ENCODE measurements at regions not wholly inside any gene's neighbourhood (a gene's known extent, or its start where the extent isn't known, plus 50 kb on each side); places are given as distances from the start of the nearest gene placed in this dataset.

DNA sequence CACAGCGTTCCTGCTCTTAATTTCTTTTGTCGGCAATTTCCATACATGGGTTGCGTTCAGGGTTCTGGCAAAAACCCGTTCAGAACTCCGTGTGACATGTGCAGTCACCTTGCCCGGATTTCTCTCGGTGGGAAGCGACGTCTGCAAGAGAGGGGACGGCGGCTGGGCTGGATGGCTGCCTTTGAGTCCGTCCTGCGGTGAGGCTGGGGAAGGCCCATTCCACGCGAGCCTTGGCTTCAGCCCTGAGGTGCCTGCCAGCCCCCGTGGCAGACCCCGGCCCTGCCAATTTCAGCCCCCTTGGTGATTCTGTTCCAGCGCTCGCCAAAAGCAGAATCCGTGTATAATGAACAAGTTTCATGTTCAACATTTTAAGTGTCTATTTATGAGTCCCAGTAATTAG lies 72.6 kb upstream of the TSHZ3 start:
- no peak for TF ChIP-seq CSDC2 (CRISPR knock-in tag; IDR thresholded peaks at IDR 0.05)
- TF ChIP-seq OSR1 (CRISPR knock-in tag; IDR thresholded peaks at IDR 0.05): no peak
- TF ChIP-seq BACH2 (CRISPR knock-in tag; IDR thresholded peaks at IDR 0.05; ENCODE audit: borderline replicate concordance): no peak
- TF ChIP-seq SNAI2 (CRISPR knock-in tag; IDR thresholded peaks at IDR 0.05): no peak
- no peak for TF ChIP-seq RARB (CRISPR knock-in tag; IDR thresholded peaks at IDR 0.05)
- TF ChIP-seq ZNF8 (CRISPR knock-in tag; IDR thresholded peaks at IDR 0.05): no peak
- TF ChIP-seq ZC3H10 (CRISPR knock-in tag; IDR thresholded peaks at IDR 0.05): no peak
- TF ChIP-seq TCF4 (CRISPR knock-in tag; IDR thresholded peaks at IDR 0.05; ENCODE audit: borderline replicate concordance): no peak
- TF ChIP-seq TOX (CRISPR knock-in tag; IDR thresholded peaks at IDR 0.05; ENCODE audit: borderline replicate concordance): no peak
- TF ChIP-seq ZFP3 (CRISPR knock-in tag; IDR thresholded peaks at IDR 0.05): no peak
- TF ChIP-seq, protein P1, sequence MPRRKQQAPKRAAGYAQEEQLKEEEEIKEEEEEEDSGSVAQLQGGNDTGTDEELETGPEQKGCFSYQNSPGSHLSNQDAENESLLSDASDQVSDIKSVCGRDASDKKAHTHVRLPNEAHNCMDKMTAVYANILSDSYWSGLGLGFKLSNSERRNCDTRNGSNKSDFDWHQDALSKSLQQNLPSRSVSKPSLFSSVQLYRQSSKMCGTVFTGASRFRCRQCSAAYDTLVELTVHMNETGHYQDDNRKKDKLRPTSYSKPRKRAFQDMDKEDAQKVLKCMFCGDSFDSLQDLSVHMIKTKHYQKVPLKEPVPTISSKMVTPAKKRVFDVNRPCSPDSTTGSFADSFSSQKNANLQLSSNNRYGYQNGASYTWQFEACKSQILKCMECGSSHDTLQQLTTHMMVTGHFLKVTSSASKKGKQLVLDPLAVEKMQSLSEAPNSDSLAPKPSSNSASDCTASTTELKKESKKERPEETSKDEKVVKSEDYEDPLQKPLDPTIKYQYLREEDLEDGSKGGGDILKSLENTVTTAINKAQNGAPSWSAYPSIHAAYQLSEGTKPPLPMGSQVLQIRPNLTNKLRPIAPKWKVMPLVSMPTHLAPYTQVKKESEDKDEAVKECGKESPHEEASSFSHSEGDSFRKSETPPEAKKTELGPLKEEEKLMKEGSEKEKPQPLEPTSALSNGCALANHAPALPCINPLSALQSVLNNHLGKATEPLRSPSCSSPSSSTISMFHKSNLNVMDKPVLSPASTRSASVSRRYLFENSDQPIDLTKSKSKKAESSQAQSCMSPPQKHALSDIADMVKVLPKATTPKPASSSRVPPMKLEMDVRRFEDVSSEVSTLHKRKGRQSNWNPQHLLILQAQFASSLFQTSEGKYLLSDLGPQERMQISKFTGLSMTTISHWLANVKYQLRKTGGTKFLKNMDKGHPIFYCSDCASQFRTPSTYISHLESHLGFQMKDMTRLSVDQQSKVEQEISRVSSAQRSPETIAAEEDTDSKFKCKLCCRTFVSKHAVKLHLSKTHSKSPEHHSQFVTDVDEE (CRISPR knock-in tag; IDR thresholded peaks at IDR 0.05): no peak
- TF ChIP-seq, protein P2, sequence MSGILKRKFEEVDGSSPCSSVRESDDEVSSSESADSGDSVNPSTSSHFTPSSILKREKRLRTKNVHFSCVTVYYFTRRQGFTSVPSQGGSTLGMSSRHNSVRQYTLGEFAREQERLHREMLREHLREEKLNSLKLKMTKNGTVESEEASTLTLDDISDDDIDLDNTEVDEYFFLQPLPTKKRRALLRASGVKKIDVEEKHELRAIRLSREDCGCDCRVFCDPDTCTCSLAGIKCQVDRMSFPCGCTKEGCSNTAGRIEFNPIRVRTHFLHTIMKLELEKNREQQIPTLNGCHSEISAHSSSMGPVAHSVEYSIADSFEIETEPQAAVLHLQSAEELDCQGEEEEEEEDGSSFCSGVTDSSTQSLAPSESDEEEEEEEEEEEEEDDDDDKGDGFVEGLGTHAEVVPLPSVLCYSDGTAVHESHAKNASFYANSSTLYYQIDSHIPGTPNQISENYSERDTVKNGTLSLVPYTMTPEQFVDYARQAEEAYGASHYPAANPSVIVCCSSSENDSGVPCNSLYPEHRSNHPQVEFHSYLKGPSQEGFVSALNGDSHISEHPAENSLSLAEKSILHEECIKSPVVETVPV (CRISPR knock-in tag; IDR thresholded peaks at IDR 0.05): no peak
- TF ChIP-seq, protein P3, sequence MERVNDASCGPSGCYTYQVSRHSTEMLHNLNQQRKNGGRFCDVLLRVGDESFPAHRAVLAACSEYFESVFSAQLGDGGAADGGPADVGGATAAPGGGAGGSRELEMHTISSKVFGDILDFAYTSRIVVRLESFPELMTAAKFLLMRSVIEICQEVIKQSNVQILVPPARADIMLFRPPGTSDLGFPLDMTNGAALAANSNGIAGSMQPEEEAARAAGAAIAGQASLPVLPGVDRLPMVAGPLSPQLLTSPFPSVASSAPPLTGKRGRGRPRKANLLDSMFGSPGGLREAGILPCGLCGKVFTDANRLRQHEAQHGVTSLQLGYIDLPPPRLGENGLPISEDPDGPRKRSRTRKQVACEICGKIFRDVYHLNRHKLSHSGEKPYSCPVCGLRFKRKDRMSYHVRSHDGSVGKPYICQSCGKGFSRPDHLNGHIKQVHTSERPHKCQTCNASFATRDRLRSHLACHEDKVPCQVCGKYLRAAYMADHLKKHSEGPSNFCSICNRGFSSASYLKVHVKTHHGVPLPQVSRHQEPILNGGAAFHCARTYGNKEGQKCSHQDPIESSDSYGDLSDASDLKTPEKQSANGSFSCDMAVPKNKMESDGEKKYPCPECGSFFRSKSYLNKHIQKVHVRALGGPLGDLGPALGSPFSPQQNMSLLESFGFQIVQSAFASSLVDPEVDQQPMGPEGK (CRISPR knock-in tag; IDR thresholded peaks at IDR 0.05; ENCODE audit: borderline replicate concordance): no peak
- no peak for TF ChIP-seq PPARA (CRISPR knock-in tag; IDR thresholded peaks at IDR 0.05; ENCODE audit: borderline replicate concordance)
- TF ChIP-seq ZFP30 (CRISPR knock-in tag; IDR thresholded peaks at IDR 0.05): no peak
- no peak for TF ChIP-seq ARNTL (CRISPR knock-in tag; IDR thresholded peaks at IDR 0.05; ENCODE audit: borderline replicate concordance, low read depth)
- TF ChIP-seq, protein P4, sequence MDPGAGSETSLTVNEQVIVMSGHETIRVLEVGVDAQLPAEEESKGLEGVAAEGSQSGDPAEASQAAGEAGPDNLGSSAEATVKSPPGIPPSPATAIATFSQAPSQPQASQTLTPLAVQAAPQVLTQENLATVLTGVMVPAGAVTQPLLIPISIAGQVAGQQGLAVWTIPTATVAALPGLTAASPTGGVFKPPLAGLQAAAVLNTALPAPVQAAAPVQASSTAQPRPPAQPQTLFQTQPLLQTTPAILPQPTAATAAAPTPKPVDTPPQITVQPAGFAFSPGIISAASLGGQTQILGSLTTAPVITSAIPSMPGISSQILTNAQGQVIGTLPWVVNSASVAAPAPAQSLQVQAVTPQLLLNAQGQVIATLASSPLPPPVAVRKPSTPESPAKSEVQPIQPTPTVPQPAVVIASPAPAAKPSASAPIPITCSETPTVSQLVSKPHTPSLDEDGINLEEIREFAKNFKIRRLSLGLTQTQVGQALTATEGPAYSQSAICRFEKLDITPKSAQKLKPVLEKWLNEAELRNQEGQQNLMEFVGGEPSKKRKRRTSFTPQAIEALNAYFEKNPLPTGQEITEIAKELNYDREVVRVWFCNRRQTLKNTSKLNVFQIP (CRISPR knock-in tag; IDR thresholded peaks at IDR 0.05; ENCODE audit: borderline replicate concordance, low read depth): no peak
- no peak for TF ChIP-seq GLIS3 (CRISPR knock-in tag; IDR thresholded peaks at IDR 0.05)
- TF ChIP-seq ZNF565 (CRISPR knock-in tag; conservative IDR thresholded peaks at IDR 0.05; ENCODE audit: low read depth): no peak
- no peak for TF ChIP-seq ESRRG (CRISPR knock-in tag; IDR thresholded peaks at IDR 0.05)
- no peak for ATAC-seq

DNA sequence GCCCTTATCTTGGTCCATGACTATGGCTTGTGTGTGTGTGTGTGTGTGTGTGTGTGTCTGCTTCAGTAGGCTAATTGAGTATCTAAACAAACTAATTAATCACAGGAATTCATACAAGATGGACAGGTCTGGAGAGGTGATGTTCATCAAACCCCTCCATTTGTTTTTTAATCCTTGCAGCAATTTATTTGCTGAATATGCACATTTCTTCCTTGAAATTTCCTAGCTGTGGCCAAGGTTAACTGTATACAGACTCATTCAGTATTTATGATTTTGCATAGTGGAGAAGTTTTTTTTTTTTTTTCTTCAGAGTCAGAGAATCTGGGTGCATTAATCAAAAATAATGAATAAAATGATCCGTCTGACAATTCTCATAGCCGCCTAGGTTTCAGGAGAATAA lies 74.7 kb upstream of the TSHZ3 start:
- no peak for ATAC-seq
- TF ChIP-seq ESRRG (CRISPR knock-in tag; IDR thresholded peaks at IDR 0.05) (no peak), ISL1 (CRISPR knock-in tag; IDR thresholded peaks at IDR 0.05) (no peak)

DNA sequence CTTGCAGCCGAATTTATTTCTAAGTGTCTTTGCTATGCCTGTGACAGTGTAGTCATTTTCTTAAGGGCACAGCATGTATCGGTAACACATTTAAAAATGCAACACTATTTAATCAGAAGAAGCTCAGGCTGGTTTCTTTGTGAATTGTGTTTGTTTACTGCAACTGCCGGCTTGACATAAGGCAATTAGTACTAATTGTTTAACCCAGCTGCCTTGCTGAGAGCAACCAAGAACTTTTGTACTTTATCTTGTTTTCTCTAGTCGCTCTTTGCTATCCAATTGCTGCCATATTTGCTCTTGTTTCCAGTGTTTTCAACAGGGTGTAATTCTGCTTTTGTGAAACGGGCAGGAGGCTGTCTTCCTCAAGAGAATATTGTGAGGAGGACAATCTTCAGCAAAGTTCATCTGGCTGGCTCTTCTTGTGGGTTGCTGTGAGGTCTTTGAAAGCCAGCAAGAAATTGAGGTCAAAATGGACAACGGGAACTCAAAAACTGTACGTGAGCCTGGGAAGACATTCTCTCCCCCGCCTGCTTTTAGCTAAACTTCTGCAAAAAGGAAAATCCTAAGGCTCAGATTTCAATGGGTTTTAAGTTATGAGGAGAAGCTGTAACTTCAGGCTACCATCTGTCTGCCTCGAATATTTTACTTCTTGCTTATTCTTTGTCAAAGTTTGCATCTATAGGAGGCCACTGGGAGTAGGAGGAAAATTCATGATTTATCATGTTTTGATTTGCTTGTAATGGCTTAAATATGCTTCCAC lies 75.8 kb upstream of the TSHZ3 start:
- TF ChIP-seq ZFP3 (CRISPR knock-in tag; IDR thresholded peaks at IDR 0.05) (no peak), ZC3H10 (CRISPR knock-in tag; IDR thresholded peaks at IDR 0.05) (no peak)
- ATAC-seq: no peak

DNA sequence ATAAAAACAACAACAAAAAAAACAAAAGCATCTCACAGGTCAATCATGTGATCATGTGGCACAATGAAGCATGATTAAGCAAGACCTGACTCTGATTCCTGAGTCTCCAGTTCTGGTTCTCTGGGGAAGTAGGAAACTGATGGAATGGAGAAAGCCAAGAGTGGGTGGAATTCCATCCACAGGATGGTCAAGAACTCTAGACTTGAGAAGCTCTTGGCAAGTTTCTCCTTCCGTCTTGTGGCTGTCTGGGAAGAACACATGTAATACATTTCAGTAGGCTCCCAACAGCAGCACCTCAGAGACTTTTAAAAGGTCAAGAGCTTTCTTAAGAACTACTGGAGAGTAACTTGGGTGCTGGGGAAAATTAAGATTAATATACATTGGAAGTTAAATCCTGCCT lies 78.6 kb upstream of the TSHZ3 start:
- TF ChIP-seq ZFP30 (CRISPR knock-in tag; IDR thresholded peaks at IDR 0.05) (no peak), PPARA (CRISPR knock-in tag; IDR thresholded peaks at IDR 0.05; ENCODE audit: borderline replicate concordance) (no peak)
- no peak for ATAC-seq
